Activated B cell treated with CpG ODN at 0.5 μM for 24 hours (primary cell): ENCODE measurements at regions not wholly inside any gene's neighbourhood (a gene's known extent, or its start where the extent isn't known, plus 50 kb on each side); places are given as distances from the start of the nearest gene placed in this dataset.
"Not testable (repeated sequence)": the region's sequence is repeated elsewhere in the genome, so short reads cannot be mapped to it uniquely, and the experiment has no call there.

Source experiments
- ATAC-seq: fragments of 200-7000 bp; cut with Tn5 transposase; one replicate; pipeline ENCODE4 v1.10.0; 2021; ENCODE audit warnings: low read depth, mild to moderate bottlenecking, moderate library complexity
- CTCF ChIA-PET: fragments of 350-600 bp; sonication (Branson Sonifier 250); formaldehyde crosslinking; loops from one replicate; lab custom pipeline; 2021; ENCODE audit warnings: antibody characterized with exemption; lab: Charles Lee
- POLR2A ChIA-PET: fragments of 350-600 bp; sonication (Branson Sonifier 250); formaldehyde crosslinking; loops from one replicate; lab custom pipeline; 2021; ENCODE audit warnings: antibody characterized with exemption; lab: Charles Lee
- DNase-seq: peaks from one replicate; pipeline ENCODE4 v3.0.0; 2022
- H3K27ac Mint-ChIP-seq: one replicate; pipeline ENCODE4 v1.8.0; 2020; ENCODE audit warnings: mixed read lengths
- H3K27me3 Mint-ChIP-seq: one replicate; pipeline ENCODE4 v1.8.0; 2021; ENCODE audit warnings: mixed read lengths
- H3K36me3 Mint-ChIP-seq: one replicate; pipeline ENCODE4 v1.8.0; 2021; ENCODE audit warnings: low read depth, mixed read lengths
- H3K4me1 Mint-ChIP-seq: one replicate; pipeline ENCODE4 v1.8.0; 2021; ENCODE audit warnings: mixed read lengths
- H3K4me3 Mint-ChIP-seq: one replicate; pipeline ENCODE4 v1.8.0; 2020; ENCODE audit warnings: mild to moderate bottlenecking, mixed read lengths
- H3K9me3 Mint-ChIP-seq: one replicate; pipeline ENCODE4 v1.8.0; 2020; ENCODE audit warnings: mixed read lengths
- CTCF ChIP-seq: fragments of 200-600 bp; IDR thresholded peaks from one replicate; pipeline ENCODE4 v1.8.0; 2022; ENCODE audit warnings: antibody characterized with exemption, mild to moderate bottlenecking
- intact Hi-C: fragments of 100-400 bp; cut with micrococcal nuclease; formaldehyde crosslinking; loops from one replicate; pipeline ENCODE4 v1.15.1; 2024

GRCh38 chr3:147257944-147258343, 148.4 kb downstream of the ZIC4 start:
- ChIA-PET CTCF (no interaction called here), POLR2A (no interaction called here)
- Mint-ChIP-seq H3K9me3 (no peaks in the 10 kb centered on the region), H3K27me3 (no peaks in the 10 kb centered on the region), H3K27ac (no peak overlapping the region), H3K4me3 (no peak overlapping the region), H3K36me3 (no peaks in the 10 kb centered on the region), H3K4me1 (no peaks in the 10 kb centered on the region)
- TF ChIP-seq CTCF = no peak
- ATAC-seq = no peak
- DNase-seq = no peak
- intact Hi-C loops = no loop called here

GRCh38 chr3:147256739-147257138, 149.6 kb downstream of the ZIC4 start:
- POLR2A ChIA-PET = no interaction called here
- no peaks in the 10 kb centered on the region for H3K27me3 Mint-ChIP-seq
- H3K36me3 Mint-ChIP-seq = no peaks in the 10 kb centered on the region
- ATAC-seq (no peak), DNase-seq (no peak)
- no peaks in the 10 kb centered on the region for H3K4me1 Mint-ChIP-seq
- no peak overlapping the region for H3K4me3 Mint-ChIP-seq
- CTCF ChIA-PET = no interaction called here
- H3K27ac Mint-ChIP-seq = no peak overlapping the region
- no peak for TF ChIP-seq CTCF
- intact Hi-C loops = no loop called here
- no peaks in the 10 kb centered on the region for H3K9me3 Mint-ChIP-seq

- DNase-seq (no peak), ATAC-seq (no peak)
- intact Hi-C loops = no loop called here
- CTCF ChIA-PET = no interaction called here
- TF ChIP-seq CTCF = no peak
- H3K4me3 Mint-ChIP-seq = no peak overlapping the region
- no peaks in the 10 kb centered on the region for H3K36me3 Mint-ChIP-seq
- no peaks in the 10 kb centered on the region for H3K4me1 Mint-ChIP-seq
- H3K9me3 Mint-ChIP-seq = no peaks in the 10 kb centered on the region
- POLR2A ChIA-PET = no interaction called here
- H3K27ac Mint-ChIP-seq = no peak overlapping the region
- no peaks in the 10 kb centered on the region for H3K27me3 Mint-ChIP-seq
Measured at GRCh38 chr3:147246906-147247305, 159.4 kb downstream of the ZIC4 start.

GRCh38 chr3:147245638-147246037, 160.7 kb downstream of the ZIC4 start:
- H3K9me3 Mint-ChIP-seq, H3K27me3 Mint-ChIP-seq, DNase-seq, H3K4me1 Mint-ChIP-seq, POLR2A ChIA-PET, H3K27ac Mint-ChIP-seq, H3K36me3 Mint-ChIP-seq, H3K4me3 Mint-ChIP-seq, intact Hi-C loops, ATAC-seq, CTCF ChIA-PET: not testable (repeated sequence)

GRCh38 chr3:147245022-147245421, 161.3 kb downstream of the ZIC4 start:
- CTCF ChIA-PET, H3K9me3 Mint-ChIP-seq, H3K36me3 Mint-ChIP-seq, H3K4me1 Mint-ChIP-seq, DNase-seq, intact Hi-C loops, POLR2A ChIA-PET, H3K27me3 Mint-ChIP-seq, H3K4me3 Mint-ChIP-seq, ATAC-seq, H3K27ac Mint-ChIP-seq: not testable (repeated sequence)

GRCh38 chr3:147244397-147244796, 161.9 kb downstream of the ZIC4 start:
- ATAC-seq = no peak
- Mint-ChIP-seq H3K4me3 (no peak overlapping the region), H3K36me3 (no peaks in the 10 kb centered on the region), H3K4me1 (no peaks in the 10 kb centered on the region), H3K9me3 (no peaks in the 10 kb centered on the region), H3K27ac (no peak overlapping the region), H3K27me3 (no peaks in the 10 kb centered on the region)
- no peak for DNase-seq
- TF ChIP-seq CTCF = no peak
- POLR2A ChIA-PET = no interaction called here
- CTCF ChIA-PET = no interaction called here
- intact Hi-C loops = no loop called here
